ENCODE measurements at regions not wholly inside any gene's neighbourhood (a gene's known extent, or its start where the extent isn't known, plus 50 kb on each side); places are given as distances from the start of the nearest gene placed in this dataset.

DNA sequence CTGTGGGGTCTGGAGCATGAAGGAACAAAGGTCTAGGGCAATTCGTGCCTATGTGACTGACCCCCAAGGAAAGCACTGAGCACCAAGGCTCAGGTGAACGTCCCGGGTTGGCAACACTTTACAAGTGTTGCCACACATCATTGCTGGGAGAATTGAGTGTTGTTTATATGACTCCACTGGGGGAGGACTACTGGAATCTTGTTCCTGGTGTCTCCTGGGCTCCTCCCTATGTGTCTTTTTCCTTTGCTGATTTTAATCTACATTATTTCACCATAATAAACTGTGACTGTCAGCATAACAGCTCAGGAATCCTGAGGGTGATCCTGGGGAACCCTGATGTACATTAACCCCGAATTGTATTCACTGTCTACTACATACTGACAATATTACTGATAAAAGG, 207.7 kb upstream of the BMP2 start:
- H3K27ac Mint-ChIP-seq: no peak overlapping the region
- H3K27me3 Mint-ChIP-seq (ENCODE audit: insufficient read depth): no peaks in the 10 kb centered on the region; the same call in 1 of the 2 replicates
- H3K9me3 Mint-ChIP-seq: peaks cover 19% of the 10 kb centered on the region
- no peaks in the 10 kb centered on the region for H3K4me1 Mint-ChIP-seq (ENCODE audit: low read depth)
- H3K36me3 Mint-ChIP-seq (ENCODE audit: low read depth): no peaks in the 10 kb centered on the region
- TF ChIP-seq, protein P1, sequence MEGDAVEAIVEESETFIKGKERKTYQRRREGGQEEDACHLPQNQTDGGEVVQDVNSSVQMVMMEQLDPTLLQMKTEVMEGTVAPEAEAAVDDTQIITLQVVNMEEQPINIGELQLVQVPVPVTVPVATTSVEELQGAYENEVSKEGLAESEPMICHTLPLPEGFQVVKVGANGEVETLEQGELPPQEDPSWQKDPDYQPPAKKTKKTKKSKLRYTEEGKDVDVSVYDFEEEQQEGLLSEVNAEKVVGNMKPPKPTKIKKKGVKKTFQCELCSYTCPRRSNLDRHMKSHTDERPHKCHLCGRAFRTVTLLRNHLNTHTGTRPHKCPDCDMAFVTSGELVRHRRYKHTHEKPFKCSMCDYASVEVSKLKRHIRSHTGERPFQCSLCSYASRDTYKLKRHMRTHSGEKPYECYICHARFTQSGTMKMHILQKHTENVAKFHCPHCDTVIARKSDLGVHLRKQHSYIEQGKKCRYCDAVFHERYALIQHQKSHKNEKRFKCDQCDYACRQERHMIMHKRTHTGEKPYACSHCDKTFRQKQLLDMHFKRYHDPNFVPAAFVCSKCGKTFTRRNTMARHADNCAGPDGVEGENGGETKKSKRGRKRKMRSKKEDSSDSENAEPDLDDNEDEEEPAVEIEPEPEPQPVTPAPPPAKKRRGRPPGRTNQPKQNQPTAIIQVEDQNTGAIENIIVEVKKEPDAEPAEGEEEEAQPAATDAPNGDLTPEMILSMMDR (IDR thresholded peaks at IDR 0.05): no peak
- no peak for DNase-seq
- no peak overlapping the region for H3K4me3 Mint-ChIP-seq

GRCh38 chr20:6558341-6558740, 209.1 kb upstream of the BMP2 start:
- TF ChIP-seq, protein P1 (IDR thresholded peaks at IDR 0.05): no peak
- Mint-ChIP-seq H3K9me3 (peaks cover 16% of the 10 kb centered on the region), H3K27me3 (ENCODE audit: insufficient read depth) (no peaks in the 10 kb centered on the region; the same call in 1 of the 2 replicates), H3K4me3 (no peak overlapping the region), H3K27ac (no peak overlapping the region), H3K36me3 (ENCODE audit: low read depth) (no peaks in the 10 kb centered on the region), H3K4me1 (ENCODE audit: low read depth) (no peaks in the 10 kb centered on the region)
- DNase-seq: no peak

DNA sequence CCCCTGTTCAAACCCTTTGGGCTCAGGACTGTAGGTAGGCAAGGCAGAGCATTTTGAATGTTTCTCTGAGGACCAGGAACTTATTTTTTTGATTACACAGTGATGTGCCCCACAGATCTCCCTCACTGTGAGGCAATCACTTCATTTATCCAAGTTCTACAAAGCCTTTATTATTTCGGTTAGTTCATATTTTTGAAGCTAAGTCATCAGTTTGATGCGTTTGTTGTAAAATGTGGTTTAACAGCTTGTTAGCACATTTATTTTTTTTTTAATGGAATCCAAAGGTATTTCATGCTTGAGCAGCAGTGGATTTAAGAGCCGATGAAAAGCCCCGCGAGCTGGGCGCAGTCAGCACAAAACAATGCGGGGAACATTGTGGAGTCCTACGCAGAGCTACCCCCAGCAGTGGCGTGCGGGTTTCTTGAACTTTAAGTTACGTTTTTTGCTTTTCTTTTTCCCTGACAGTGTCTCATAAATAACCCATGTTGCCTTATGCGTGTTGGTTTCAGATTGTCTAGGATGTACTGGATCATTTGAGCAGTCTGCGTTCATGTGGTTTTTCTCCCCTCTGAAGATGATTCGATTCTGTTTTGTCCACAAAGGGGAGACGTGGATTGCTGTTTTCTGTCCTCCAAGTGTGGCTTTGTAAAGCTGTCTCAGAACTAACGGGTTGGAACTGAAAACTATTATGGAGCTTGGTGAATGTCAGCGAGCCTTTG, 233.6 kb upstream of the BMP2 start:
- Mint-ChIP-seq H3K9me3 (peaks cover 42% of the 10 kb centered on the region), H3K36me3 (ENCODE audit: low read depth) (no peaks in the 10 kb centered on the region; the same call in 1 of the 2 replicates), H3K27me3 (ENCODE audit: insufficient read depth) (no peaks in the 10 kb centered on the region), H3K27ac (no peak overlapping the region), H3K4me1 (ENCODE audit: low read depth) (no peaks in the 10 kb centered on the region), H3K4me3 (no peak overlapping the region)
- no peak for DNase-seq
- TF ChIP-seq, protein P1 (IDR thresholded peaks at IDR 0.05): no peak

- Mint-ChIP-seq H3K27ac (no peak overlapping the region), H3K9me3 (peaks cover 36% of the 10 kb centered on the region), H3K4me3 (no peak overlapping the region), H3K4me1 (ENCODE audit: low read depth) (no peaks in the 10 kb centered on the region), H3K27me3 (ENCODE audit: insufficient read depth) (no peaks in the 10 kb centered on the region), H3K36me3 (ENCODE audit: low read depth) (no peaks in the 10 kb centered on the region; the same call in 1 of the 2 replicates)
- no peak for DNase-seq
- TF ChIP-seq, protein P1 (IDR thresholded peaks at IDR 0.05): no peak
Measured at GRCh38 chr20:6533351-6533750, 234.1 kb upstream of the BMP2 start.

GRCh38 chr20:6530779-6531315, 236.6 kb upstream of the BMP2 start:
- TF ChIP-seq, protein P1 (IDR thresholded peaks at IDR 0.05): no peak
- H3K4me1 Mint-ChIP-seq (ENCODE audit: low read depth): no peaks in the 10 kb centered on the region

More at GRCh38 chr20:6530779-6531315, 236.6 kb upstream of the BMP2 start:
- H3K27ac Mint-ChIP-seq: no peak overlapping the region
- DNase-seq: no peak
- no peaks in the 10 kb centered on the region for H3K27me3 Mint-ChIP-seq (ENCODE audit: insufficient read depth)
- H3K36me3 Mint-ChIP-seq (ENCODE audit: low read depth): no peaks in the 10 kb centered on the region; the same call in 1 of the 2 replicates
- no peak overlapping the region for H3K4me3 Mint-ChIP-seq
- peaks cover 28% of the 10 kb centered on the region for H3K9me3 Mint-ChIP-seq

Data from HFFc6 (cell line).